ENCODE measurements at regions not wholly inside any gene's neighbourhood (a gene's known extent, or its start where the extent isn't known, plus 50 kb on each side); places are given as distances from the start of the nearest gene placed in this dataset.

GRCh38 chr2:176493226-176493825 lies 224.1 kb downstream of the MTX2 start:
- Histone ChIP-seq H3K27ac (ENCODE audit: low read length) (no peak overlapping the region), H3K36me3 (ENCODE audit: control insufficient read depth in 1 of 2, insufficient read depth in 2 of 2, low read length in 2 of 2) (no peaks in the 10 kb centered on the region)

GRCh38 chr2:176493909-176494308 lies 224.7 kb downstream of the MTX2 start:
- Histone ChIP-seq H3K27me3 (ENCODE audit: low read depth, low read length) (no peaks in the 10 kb centered on the region), H3K9me3 (ENCODE audit: control insufficient read depth in 1 of 2, low read length in 2 of 2) (no peaks in the 10 kb centered on the region), H3K27ac (ENCODE audit: low read length) (no peak overlapping the region), H3K4me3 (ENCODE audit: low read depth in 1 of 2, low read length in 2 of 2) (no peak overlapping the region), H3K4me1 (ENCODE audit: control insufficient read depth in 1 of 2, insufficient read depth in 2 of 2, low read length in 2 of 2) (peaks cover 0 to 18% of the 10 kb centered on the region in 2 donors), H3K36me3 (ENCODE audit: control insufficient read depth in 1 of 2, insufficient read depth in 2 of 2, low read length in 2 of 2) (no peaks in the 10 kb centered on the region)

More at GRCh38 chr2:176493226-176493825, 224.1 kb downstream of the MTX2 start:
- H3K4me1 ChIP-seq (ENCODE audit: control insufficient read depth in 1 of 2, insufficient read depth in 2 of 2, low read length in 2 of 2) = peaks cover 0 to 18% of the 10 kb centered on the region in 2 donors
- no peaks in the 10 kb centered on the region for H3K27me3 ChIP-seq (ENCODE audit: low read depth, low read length)
- no peaks in the 10 kb centered on the region for H3K9me3 ChIP-seq (ENCODE audit: control insufficient read depth in 1 of 2, low read length in 2 of 2)
- no peak overlapping the region for H3K4me3 ChIP-seq (ENCODE audit: low read depth in 1 of 2, low read length in 2 of 2)

DNA sequence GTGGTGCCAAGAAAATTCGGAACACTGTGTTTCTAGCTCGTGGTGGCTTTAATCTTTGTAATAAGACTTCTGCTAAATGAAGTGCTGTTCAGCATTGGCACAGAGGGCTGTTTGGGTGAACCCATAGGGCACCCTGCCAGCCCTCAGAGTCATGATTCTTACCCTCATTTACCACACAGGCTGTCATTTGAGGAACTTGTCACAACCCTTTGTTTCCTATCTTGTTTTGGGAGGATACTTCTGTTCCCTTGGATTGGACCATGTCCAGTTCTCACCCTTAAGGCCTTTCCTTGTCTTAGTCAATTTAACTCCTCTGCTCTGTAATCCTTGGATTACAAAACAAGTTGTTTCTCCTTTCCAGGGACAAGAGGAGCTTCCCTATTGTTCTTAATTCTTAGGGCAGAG lies 225.7 kb downstream of the MTX2 start:
- no peak overlapping the region for H3K27ac ChIP-seq (ENCODE audit: low read length)
- H3K36me3 ChIP-seq (ENCODE audit: control insufficient read depth in 1 of 2, insufficient read depth in 2 of 2, low read length in 2 of 2) = no peaks in the 10 kb centered on the region
- no peaks in the 10 kb centered on the region for H3K27me3 ChIP-seq (ENCODE audit: low read depth, low read length)
- peaks cover 0 to 18% of the 10 kb centered on the region in 2 donors for H3K4me1 ChIP-seq (ENCODE audit: control insufficient read depth in 1 of 2, insufficient read depth in 2 of 2, low read length in 2 of 2)
- no peaks in the 10 kb centered on the region for H3K9me3 ChIP-seq (ENCODE audit: control insufficient read depth in 1 of 2, low read length in 2 of 2)
- no peak overlapping the region for H3K4me3 ChIP-seq (ENCODE audit: low read depth in 1 of 2, low read length in 2 of 2)

DNA sequence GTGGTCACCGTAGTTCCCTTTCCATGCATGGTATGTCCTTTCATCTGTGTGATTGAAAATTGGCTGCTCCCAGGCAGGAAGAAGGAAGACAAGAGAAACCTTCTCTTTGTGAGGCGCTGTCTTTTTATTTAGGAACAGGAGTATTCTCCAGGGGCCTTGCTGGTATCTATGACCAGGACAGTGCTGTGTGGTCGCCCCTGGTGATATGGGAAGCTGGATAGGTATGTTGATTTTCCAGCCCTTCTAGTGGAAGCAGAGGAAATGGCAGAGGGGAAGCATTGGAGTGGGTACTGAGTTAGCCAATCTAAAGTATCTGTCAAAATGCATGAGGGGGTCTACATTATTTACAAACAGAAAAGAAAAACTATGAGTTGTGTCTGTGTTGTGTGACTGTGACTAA lies 226.6 kb downstream of the MTX2 start:
- no peak overlapping the region for H3K27ac ChIP-seq (ENCODE audit: low read length)
- H3K4me3 ChIP-seq (ENCODE audit: low read depth in 1 of 2, low read length in 2 of 2) = no peak overlapping the region

DNA sequence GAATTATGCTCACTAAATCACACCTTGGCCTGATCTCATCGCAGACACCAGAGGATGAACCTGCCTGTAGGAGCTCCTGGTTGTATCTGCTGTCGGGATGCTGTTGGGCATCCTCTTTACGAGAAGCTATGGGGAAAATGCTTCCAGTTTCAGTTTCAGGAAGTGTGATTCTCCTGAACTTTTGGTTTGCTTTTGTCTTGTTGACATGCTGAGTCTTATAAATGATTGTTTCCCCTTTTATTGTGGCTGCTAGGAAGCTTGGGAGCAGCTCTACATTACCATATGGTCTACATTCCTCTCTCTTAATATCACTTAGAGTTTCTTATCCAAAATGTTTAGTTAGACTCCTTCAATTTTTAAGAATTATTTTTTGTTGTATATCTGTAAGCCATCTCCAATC lies 227.5 kb downstream of the MTX2 start:
- peaks cover 0 to 21% of the 10 kb centered on the region in 2 donors for H3K4me1 ChIP-seq (ENCODE audit: control insufficient read depth in 1 of 2, insufficient read depth in 2 of 2, low read length in 2 of 2)
- H3K4me3 ChIP-seq (ENCODE audit: low read depth in 1 of 2, low read length in 2 of 2) = no peak overlapping the region
- H3K27me3 ChIP-seq (ENCODE audit: low read depth, low read length) = no peaks in the 10 kb centered on the region
- no peaks in the 10 kb centered on the region for H3K36me3 ChIP-seq (ENCODE audit: control insufficient read depth in 1 of 2, insufficient read depth in 2 of 2, low read length in 2 of 2)
- H3K27ac ChIP-seq (ENCODE audit: low read length) = no peak overlapping the region
- H3K9me3 ChIP-seq (ENCODE audit: control insufficient read depth in 1 of 2, low read length in 2 of 2) = no peaks in the 10 kb centered on the region

More for the DNA sequence above, 226.6 kb downstream of the MTX2 start:
- Histone ChIP-seq H3K36me3 (ENCODE audit: control insufficient read depth in 1 of 2, insufficient read depth in 2 of 2, low read length in 2 of 2) (no peaks in the 10 kb centered on the region), H3K27me3 (ENCODE audit: low read depth, low read length) (no peaks in the 10 kb centered on the region), H3K4me1 (ENCODE audit: control insufficient read depth in 1 of 2, insufficient read depth in 2 of 2, low read length in 2 of 2) (peaks cover 0 to 21% of the 10 kb centered on the region in 2 donors), H3K9me3 (ENCODE audit: control insufficient read depth in 1 of 2, low read length in 2 of 2) (no peaks in the 10 kb centered on the region)

DNA sequence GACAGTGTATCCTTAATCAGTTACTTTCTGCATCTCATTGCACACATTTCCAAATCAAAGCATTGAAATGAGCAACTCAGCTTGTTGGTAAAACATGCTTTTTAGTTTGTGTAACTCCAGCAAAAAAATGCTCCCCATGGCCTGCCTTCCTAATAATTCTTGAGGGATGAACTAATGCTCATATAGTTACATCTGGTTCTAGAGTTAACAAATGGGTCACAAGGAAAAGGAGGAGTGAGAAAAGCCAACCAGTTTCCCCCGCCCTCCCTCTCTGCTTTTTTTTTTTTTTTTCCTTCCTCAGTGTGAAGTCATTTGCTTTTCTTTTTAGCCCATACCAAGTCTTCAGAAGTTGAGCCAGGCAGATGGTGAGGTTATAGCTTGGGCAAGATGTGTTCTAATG lies 231.7 kb downstream of the MTX2 start:
- Histone ChIP-seq H3K4me3 (ENCODE audit: low read depth in 1 of 2, low read length in 2 of 2) (no peak overlapping the region), H3K36me3 (ENCODE audit: control insufficient read depth in 1 of 2, insufficient read depth in 2 of 2, low read length in 2 of 2) (no peaks in the 10 kb centered on the region), H3K9me3 (ENCODE audit: control insufficient read depth in 1 of 2, low read length in 2 of 2) (no peaks in the 10 kb centered on the region), H3K27me3 (ENCODE audit: low read depth, low read length) (no peaks in the 10 kb centered on the region), H3K27ac (ENCODE audit: low read length) (no peak overlapping the region), H3K4me1 (ENCODE audit: control insufficient read depth in 1 of 2, insufficient read depth in 2 of 2, low read length in 2 of 2) (peaks cover 0 to 4% of the 10 kb centered on the region in 2 donors)

DNA sequence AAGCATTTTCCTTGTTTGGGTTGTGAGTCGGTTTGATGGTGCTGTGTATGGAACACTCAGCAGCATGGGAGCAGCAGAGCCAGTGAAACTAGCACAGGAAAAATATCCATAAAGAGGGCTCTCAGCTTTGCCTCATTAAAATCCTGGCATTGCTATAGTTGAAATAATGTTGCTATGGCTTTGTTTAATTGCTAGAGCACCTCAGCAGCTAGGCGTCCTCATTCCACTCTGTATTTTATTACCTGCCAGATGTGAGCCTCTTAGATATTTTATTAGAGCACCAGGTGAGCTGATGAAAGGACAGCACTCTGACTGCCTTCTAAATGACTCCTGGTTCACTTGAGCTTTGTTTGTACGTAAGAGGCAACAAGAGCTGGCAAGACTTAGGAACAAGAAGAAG lies 232.4 kb downstream of the MTX2 start:
- Histone ChIP-seq H3K4me1 (ENCODE audit: control insufficient read depth in 1 of 2, insufficient read depth in 2 of 2, low read length in 2 of 2) (peaks cover 0 to 3% of the 10 kb centered on the region in 2 donors), H3K27ac (ENCODE audit: low read length) (no peak overlapping the region), H3K27me3 (ENCODE audit: low read depth, low read length) (no peaks in the 10 kb centered on the region), H3K9me3 (ENCODE audit: control insufficient read depth in 1 of 2, low read length in 2 of 2) (no peaks in the 10 kb centered on the region), H3K4me3 (ENCODE audit: low read depth in 1 of 2, low read length in 2 of 2) (no peak overlapping the region), H3K36me3 (ENCODE audit: control insufficient read depth in 1 of 2, insufficient read depth in 2 of 2, low read length in 2 of 2) (no peaks in the 10 kb centered on the region)

DNA sequence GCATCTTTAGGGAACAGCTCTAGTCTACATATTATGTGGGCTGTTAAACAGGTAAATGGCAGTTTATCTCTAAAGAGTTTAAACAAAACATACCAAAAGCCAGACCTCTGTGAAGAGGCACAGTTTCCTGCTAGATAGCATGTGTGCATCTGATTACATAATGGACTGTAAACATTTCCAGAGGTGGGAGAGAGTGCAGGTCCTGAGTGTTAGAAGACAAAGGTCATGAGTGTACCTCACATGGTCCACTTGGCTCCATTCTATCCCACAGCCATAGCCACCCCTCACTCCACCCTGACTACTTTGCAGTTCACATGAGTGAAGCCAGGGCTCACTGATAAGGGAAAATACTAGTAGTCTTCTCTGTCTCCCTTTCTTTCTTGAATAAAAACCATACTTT lies 233.4 kb downstream of the MTX2 start:
- no peaks in the 10 kb centered on the region for H3K36me3 ChIP-seq (ENCODE audit: control insufficient read depth in 1 of 2, insufficient read depth in 2 of 2, low read length in 2 of 2)
- H3K4me3 ChIP-seq (ENCODE audit: low read depth in 1 of 2, low read length in 2 of 2) = no peak overlapping the region
- no peaks in the 10 kb centered on the region for H3K9me3 ChIP-seq (ENCODE audit: control insufficient read depth in 1 of 2, low read length in 2 of 2)
- no peaks in the 10 kb centered on the region for H3K27me3 ChIP-seq (ENCODE audit: low read depth, low read length)
- no peak overlapping the region for H3K27ac ChIP-seq (ENCODE audit: low read length)
- peaks cover 0 to 3% of the 10 kb centered on the region in 2 donors for H3K4me1 ChIP-seq (ENCODE audit: control insufficient read depth in 1 of 2, insufficient read depth in 2 of 2, low read length in 2 of 2)

DNA sequence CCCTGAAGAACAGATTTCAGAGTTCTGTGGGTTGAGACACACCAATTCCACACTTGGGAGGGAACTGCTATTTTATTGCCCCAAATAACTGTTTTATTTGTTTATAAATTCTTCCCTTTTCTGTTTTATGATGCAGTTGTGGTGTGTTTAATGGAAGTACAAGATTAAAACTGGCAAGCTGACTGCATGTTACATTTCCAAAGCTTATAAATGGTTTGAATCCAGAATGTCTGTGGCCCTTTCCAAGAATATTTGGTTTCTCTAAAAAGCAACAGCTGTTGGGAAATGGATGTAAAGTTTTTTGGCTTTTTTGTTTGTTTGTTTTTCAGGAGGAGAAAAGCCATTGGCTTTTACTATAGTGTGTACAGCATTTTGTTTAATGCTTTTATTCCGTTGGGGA lies 234.5 kb downstream of the MTX2 start:
- Histone ChIP-seq H3K36me3 (ENCODE audit: control insufficient read depth in 1 of 2, insufficient read depth in 2 of 2, low read length in 2 of 2) (no peaks in the 10 kb centered on the region), H3K4me1 (ENCODE audit: control insufficient read depth in 1 of 2, insufficient read depth in 2 of 2, low read length in 2 of 2) (peaks cover 0 to 3% of the 10 kb centered on the region in 2 donors), H3K27ac (ENCODE audit: low read length) (no peak overlapping the region), H3K4me3 (ENCODE audit: low read depth in 1 of 2, low read length in 2 of 2) (no peak overlapping the region), H3K9me3 (ENCODE audit: control insufficient read depth in 1 of 2, low read length in 2 of 2) (no peaks in the 10 kb centered on the region), H3K27me3 (ENCODE audit: low read depth, low read length) (no peaks in the 10 kb centered on the region)

DNA sequence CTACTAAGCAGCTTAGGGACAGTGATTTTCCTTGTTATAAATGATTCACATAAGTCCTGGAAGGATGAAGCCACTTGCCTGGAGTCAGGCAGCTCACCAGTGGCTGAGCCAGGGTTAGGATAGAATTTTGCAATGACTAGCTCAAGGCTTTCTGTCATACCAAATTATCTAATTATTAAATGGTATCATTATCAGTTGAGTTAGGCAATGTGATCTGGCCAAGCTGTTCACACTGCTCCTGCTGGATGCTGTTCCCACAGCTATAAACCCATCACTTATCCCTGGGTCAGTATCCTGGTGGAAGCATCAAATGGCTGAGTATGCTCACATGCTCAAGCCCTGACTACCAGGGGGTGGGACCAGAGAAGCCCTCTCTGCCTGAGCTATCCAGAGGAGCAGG lies 235.2 kb downstream of the MTX2 start:
- no peaks in the 10 kb centered on the region for H3K9me3 ChIP-seq (ENCODE audit: control insufficient read depth in 1 of 2, low read length in 2 of 2)
- H3K36me3 ChIP-seq (ENCODE audit: control insufficient read depth in 1 of 2, insufficient read depth in 2 of 2, low read length in 2 of 2) = no peaks in the 10 kb centered on the region
- no peaks in the 10 kb centered on the region for H3K27me3 ChIP-seq (ENCODE audit: low read depth, low read length)
- H3K4me1 ChIP-seq (ENCODE audit: control insufficient read depth in 1 of 2, insufficient read depth in 2 of 2, low read length in 2 of 2) = peaks cover 0 to 3% of the 10 kb centered on the region in 2 donors
- H3K4me3 ChIP-seq (ENCODE audit: low read depth in 1 of 2, low read length in 2 of 2) = no peak overlapping the region
- no peak overlapping the region for H3K27ac ChIP-seq (ENCODE audit: low read length)

- Histone ChIP-seq H3K4me1 (ENCODE audit: control insufficient read depth in 1 of 2, insufficient read depth in 2 of 2, low read length in 2 of 2) (no peaks in the 10 kb centered on the region), H3K27ac (ENCODE audit: low read length) (no peak overlapping the region), H3K27me3 (ENCODE audit: low read depth, low read length) (no peaks in the 10 kb centered on the region), H3K4me3 (ENCODE audit: low read depth in 1 of 2, low read length in 2 of 2) (no peak overlapping the region), H3K36me3 (ENCODE audit: control insufficient read depth in 1 of 2, insufficient read depth in 2 of 2, low read length in 2 of 2) (no peaks in the 10 kb centered on the region), H3K9me3 (ENCODE audit: control insufficient read depth in 1 of 2, low read length in 2 of 2) (no peaks in the 10 kb centered on the region)
Measured at GRCh38 chr2:176507786-176508185, 238.5 kb downstream of the MTX2 start.

- Histone ChIP-seq H3K36me3 (ENCODE audit: control insufficient read depth in 1 of 2, insufficient read depth in 2 of 2, low read length in 2 of 2) (no peaks in the 10 kb centered on the region), H3K27ac (ENCODE audit: low read length) (no peak overlapping the region), H3K4me3 (ENCODE audit: low read depth in 1 of 2, low read length in 2 of 2) (no peak overlapping the region), H3K27me3 (ENCODE audit: low read depth, low read length) (no peaks in the 10 kb centered on the region), H3K9me3 (ENCODE audit: control insufficient read depth in 1 of 2, low read length in 2 of 2) (no peaks in the 10 kb centered on the region), H3K4me1 (ENCODE audit: control insufficient read depth in 1 of 2, insufficient read depth in 2 of 2, low read length in 2 of 2) (no peaks in the 10 kb centered on the region)
Measured at GRCh38 chr2:176508374-176508773, 239.1 kb downstream of the MTX2 start.
